ENCODE measurements at regions not wholly inside any gene's neighbourhood (a gene's known extent, or its start where the extent isn't known, plus 50 kb on each side); places are given as distances from the start of the nearest gene placed in this dataset.

- Histone ChIP-seq H3K27me3 (ENCODE audit: insufficient read depth, low read length) (no peaks in the 10 kb centered on the region), H3K79me2 (ENCODE audit: control insufficient read depth, insufficient read depth, low read length, unreplicated experiment) (no peaks in the 10 kb centered on the region), H2AFZ (ENCODE audit: low read length, unreplicated experiment) (no peak overlapping the region), H3K4me3 (ENCODE audit: low read depth, low read length) (no peak overlapping the region), H3K36me3 (ENCODE audit: insufficient read depth, low read length) (no peaks in the 10 kb centered on the region), H3K27ac (ENCODE audit: low read depth, low read length) (no peak overlapping the region), H3K4me1 (ENCODE audit: control insufficient read depth, insufficient read depth, low read length, unreplicated experiment) (peaks cover 5% of the 10 kb centered on the region)
Measured at GRCh38 chr7:41052736-41053135, 650.2 kb downstream of the INHBA start.

- peaks cover 10% of the 10 kb centered on the region for H3K4me1 ChIP-seq (ENCODE audit: control insufficient read depth, insufficient read depth, low read length, unreplicated experiment)
- no peaks in the 10 kb centered on the region for H3K79me2 ChIP-seq (ENCODE audit: control insufficient read depth, insufficient read depth, low read length, unreplicated experiment)
- H3K27ac ChIP-seq (ENCODE audit: low read depth, low read length): no peak overlapping the region
- no peaks in the 10 kb centered on the region for H3K36me3 ChIP-seq (ENCODE audit: insufficient read depth, low read length)
- no peaks in the 10 kb centered on the region for H3K27me3 ChIP-seq (ENCODE audit: insufficient read depth, low read length)
- H2AFZ ChIP-seq (ENCODE audit: low read length, unreplicated experiment): no peak overlapping the region
- H3K4me3 ChIP-seq (ENCODE audit: low read depth, low read length): no peak overlapping the region
Measured at GRCh38 chr7:41052201-41052600, 650.7 kb downstream of the INHBA start.

GRCh38 chr7:41051535-41051934 lies 651.4 kb downstream of the INHBA start:
- Histone ChIP-seq H3K79me2 (ENCODE audit: control insufficient read depth, insufficient read depth, low read length, unreplicated experiment) (no peaks in the 10 kb centered on the region), H3K4me3 (ENCODE audit: low read depth, low read length) (no peak overlapping the region), H3K27me3 (ENCODE audit: insufficient read depth, low read length) (no peaks in the 10 kb centered on the region), H2AFZ (ENCODE audit: low read length, unreplicated experiment) (no peak overlapping the region), H3K36me3 (ENCODE audit: insufficient read depth, low read length) (no peaks in the 10 kb centered on the region), H3K27ac (ENCODE audit: low read depth, low read length) (no peak overlapping the region), H3K4me1 (ENCODE audit: control insufficient read depth, insufficient read depth, low read length, unreplicated experiment) (peaks cover 16% of the 10 kb centered on the region)

- Histone ChIP-seq H2AFZ (ENCODE audit: low read length, unreplicated experiment) (no peak overlapping the region), H3K79me2 (ENCODE audit: control insufficient read depth, insufficient read depth, low read length, unreplicated experiment) (no peaks in the 10 kb centered on the region), H3K4me3 (ENCODE audit: low read depth, low read length) (no peak overlapping the region), H3K27ac (ENCODE audit: low read depth, low read length) (no peak overlapping the region), H3K4me1 (ENCODE audit: control insufficient read depth, insufficient read depth, low read length, unreplicated experiment) (peaks cover 21% of the 10 kb centered on the region), H3K27me3 (ENCODE audit: insufficient read depth, low read length) (no peaks in the 10 kb centered on the region), H3K36me3 (ENCODE audit: insufficient read depth, low read length) (no peaks in the 10 kb centered on the region)
Measured at GRCh38 chr7:41051062-41051461, 651.8 kb downstream of the INHBA start.

GRCh38 chr7:41048771-41049170 lies 654.1 kb downstream of the INHBA start:
- Histone ChIP-seq H3K27me3 (ENCODE audit: insufficient read depth, low read length) (no peaks in the 10 kb centered on the region), H3K4me3 (ENCODE audit: low read depth, low read length) (no peak overlapping the region), H3K4me1 (ENCODE audit: control insufficient read depth, insufficient read depth, low read length, unreplicated experiment) (peaks cover 29% of the 10 kb centered on the region), H2AFZ (ENCODE audit: low read length, unreplicated experiment) (no peak overlapping the region), H3K36me3 (ENCODE audit: insufficient read depth, low read length) (no peaks in the 10 kb centered on the region), H3K79me2 (ENCODE audit: control insufficient read depth, insufficient read depth, low read length, unreplicated experiment) (no peaks in the 10 kb centered on the region), H3K27ac (ENCODE audit: low read depth, low read length) (no peak overlapping the region)

GRCh38 chr7:41047789-41048191 lies 655.1 kb downstream of the INHBA start:
- H3K36me3 ChIP-seq (ENCODE audit: insufficient read depth, low read length): no peaks in the 10 kb centered on the region
- H3K27ac ChIP-seq (ENCODE audit: low read depth, low read length): no peak overlapping the region
- no peaks in the 10 kb centered on the region for H3K79me2 ChIP-seq (ENCODE audit: control insufficient read depth, insufficient read depth, low read length, unreplicated experiment)
- peaks cover 29% of the 10 kb centered on the region for H3K4me1 ChIP-seq (ENCODE audit: control insufficient read depth, insufficient read depth, low read length, unreplicated experiment)
- H2AFZ ChIP-seq (ENCODE audit: low read length, unreplicated experiment): no peak overlapping the region
- H3K4me3 ChIP-seq (ENCODE audit: low read depth, low read length): no peak overlapping the region
- no peaks in the 10 kb centered on the region for H3K27me3 ChIP-seq (ENCODE audit: insufficient read depth, low read length)

GRCh38 chr7:41047211-41047610 lies 655.7 kb downstream of the INHBA start:
- peaks cover 29% of the 10 kb centered on the region for H3K4me1 ChIP-seq (ENCODE audit: control insufficient read depth, insufficient read depth, low read length, unreplicated experiment)
- H3K27me3 ChIP-seq (ENCODE audit: insufficient read depth, low read length): no peaks in the 10 kb centered on the region
- H3K4me3 ChIP-seq (ENCODE audit: low read depth, low read length): no peak overlapping the region
- no peaks in the 10 kb centered on the region for H3K36me3 ChIP-seq (ENCODE audit: insufficient read depth, low read length)
- H3K79me2 ChIP-seq (ENCODE audit: control insufficient read depth, insufficient read depth, low read length, unreplicated experiment): no peaks in the 10 kb centered on the region
- H3K27ac ChIP-seq (ENCODE audit: low read depth, low read length): peak overlapping the region; percentile 12; the same call in 1 of the 2 replicates
- no peak overlapping the region for H2AFZ ChIP-seq (ENCODE audit: low read length, unreplicated experiment)

- H3K27ac ChIP-seq (ENCODE audit: low read depth, low read length): peak overlapping the region; percentile 48
Measured at GRCh38 chr7:41046776-41047175, 656.1 kb downstream of the INHBA start.

GRCh38 chr7:41046221-41046761 lies 656.6 kb downstream of the INHBA start:
- Histone ChIP-seq H3K4me3 (ENCODE audit: low read depth, low read length) (peak overlapping the region; percentile 23; the same call in 1 of the 2 replicates), H3K27me3 (ENCODE audit: insufficient read depth, low read length) (no peaks in the 10 kb centered on the region), H3K36me3 (ENCODE audit: insufficient read depth, low read length) (no peaks in the 10 kb centered on the region), H3K4me1 (ENCODE audit: control insufficient read depth, insufficient read depth, low read length, unreplicated experiment) (peaks cover 29% of the 10 kb centered on the region), H3K79me2 (ENCODE audit: control insufficient read depth, insufficient read depth, low read length, unreplicated experiment) (no peaks in the 10 kb centered on the region), H2AFZ (ENCODE audit: low read length, unreplicated experiment) (peak overlapping the region; percentile 57), H3K27ac (ENCODE audit: low read depth, low read length) (peak overlapping the region; percentile 48)

More at GRCh38 chr7:41046776-41047175, 656.1 kb downstream of the INHBA start:
- Histone ChIP-seq H3K4me1 (ENCODE audit: control insufficient read depth, insufficient read depth, low read length, unreplicated experiment) (peaks cover 29% of the 10 kb centered on the region), H3K36me3 (ENCODE audit: insufficient read depth, low read length) (no peaks in the 10 kb centered on the region), H3K27me3 (ENCODE audit: insufficient read depth, low read length) (no peaks in the 10 kb centered on the region), H3K4me3 (ENCODE audit: low read depth, low read length) (no peak overlapping the region), H3K79me2 (ENCODE audit: control insufficient read depth, insufficient read depth, low read length, unreplicated experiment) (no peaks in the 10 kb centered on the region), H2AFZ (ENCODE audit: low read length, unreplicated experiment) (no peak overlapping the region)

GRCh38 chr7:41045556-41046123 lies 657.2 kb downstream of the INHBA start:
- Histone ChIP-seq H3K4me3 (ENCODE audit: low read depth, low read length) (peak overlapping the region; percentile 23; the same call in 1 of the 2 replicates), H3K79me2 (ENCODE audit: control insufficient read depth, insufficient read depth, low read length, unreplicated experiment) (no peaks in the 10 kb centered on the region), H2AFZ (ENCODE audit: low read length, unreplicated experiment) (peak overlapping the region; percentile 57), H3K36me3 (ENCODE audit: insufficient read depth, low read length) (no peaks in the 10 kb centered on the region), H3K27ac (ENCODE audit: low read depth, low read length) (peak overlapping the region; percentile 48), H3K4me1 (ENCODE audit: control insufficient read depth, insufficient read depth, low read length, unreplicated experiment) (peaks cover 29% of the 10 kb centered on the region), H3K27me3 (ENCODE audit: insufficient read depth, low read length) (no peaks in the 10 kb centered on the region)

- no peaks in the 10 kb centered on the region for H3K79me2 ChIP-seq (ENCODE audit: control insufficient read depth, insufficient read depth, low read length, unreplicated experiment)
- H3K4me3 ChIP-seq (ENCODE audit: low read depth, low read length): no peak overlapping the region
- no peak overlapping the region for H2AFZ ChIP-seq (ENCODE audit: low read length, unreplicated experiment)
- H3K36me3 ChIP-seq (ENCODE audit: insufficient read depth, low read length): no peaks in the 10 kb centered on the region
- H3K4me1 ChIP-seq (ENCODE audit: control insufficient read depth, insufficient read depth, low read length, unreplicated experiment): no peaks in the 10 kb centered on the region
- no peaks in the 10 kb centered on the region for H3K27me3 ChIP-seq (ENCODE audit: insufficient read depth, low read length)
- no peak overlapping the region for H3K27ac ChIP-seq (ENCODE audit: low read depth, low read length)
Measured at GRCh38 chr7:41039981-41040380, 662.9 kb downstream of the INHBA start.
